ENCODE measurements at regions not wholly inside any gene's neighbourhood (a gene's known extent, or its start where the extent isn't known, plus 50 kb on each side); places are given as distances from the start of the nearest gene placed in this dataset.

GRCh38 chr13:52975969-52976368, 52.6 kb upstream of the OLFM4 start:
- Histone ChIP-seq H3K9me3 (ENCODE audit: low read length) (no peaks in the 10 kb centered on the region), H3K4me1 (ENCODE audit: insufficient read depth, low read length, severe bottlenecking) (no peaks in the 10 kb centered on the region), H3K27ac (ENCODE audit: low read depth, low read length, poor library complexity, severe bottlenecking) (no peak overlapping the region), H3K27me3 (ENCODE audit: insufficient read depth, low read length) (no peaks in the 10 kb centered on the region), H3K9ac (ENCODE audit: low read length) (no peak overlapping the region), H3K4me2 (ENCODE audit: low read length) (no peak overlapping the region), H3K4me3 (ENCODE audit: low read depth, low read length, poor library complexity, severe bottlenecking) (no peak overlapping the region), H3K36me3 (ENCODE audit: insufficient read depth, low read length) (no peaks in the 10 kb centered on the region), H3K79me2 (ENCODE audit: insufficient read depth, low read length) (no peaks in the 10 kb centered on the region), H3F3A (ENCODE audit: insufficient read depth, low read length) (no peaks in the 10 kb centered on the region), H2AFZ (ENCODE audit: low read length) (no peak overlapping the region), H4K20me1 (ENCODE audit: insufficient read depth, low read length) (no peaks in the 10 kb centered on the region), H3K9me2 (ENCODE audit: low read depth, low read length) (no peaks in the 10 kb centered on the region)
- TF ChIP-seq EZH2 (IDR thresholded peaks at IDR 0.05; ENCODE audit: borderline replicate concordance, low read length) = no peak
- no peak for TF ChIP-seq CTCF (IDR thresholded peaks at IDR 0.05; ENCODE audit: low read length)

- no peaks in the 10 kb centered on the region for H3F3A ChIP-seq (ENCODE audit: insufficient read depth, low read length)
- no peaks in the 10 kb centered on the region for H3K27me3 ChIP-seq (ENCODE audit: insufficient read depth, low read length)
- H3K9ac ChIP-seq (ENCODE audit: low read length) = no peak overlapping the region
- H3K4me1 ChIP-seq (ENCODE audit: insufficient read depth, low read length, severe bottlenecking) = no peaks in the 10 kb centered on the region
- H4K20me1 ChIP-seq (ENCODE audit: insufficient read depth, low read length) = no peaks in the 10 kb centered on the region
- H3K36me3 ChIP-seq (ENCODE audit: insufficient read depth, low read length) = no peaks in the 10 kb centered on the region
- no peak overlapping the region for H3K27ac ChIP-seq (ENCODE audit: low read depth, low read length, poor library complexity, severe bottlenecking)
- no peak overlapping the region for H2AFZ ChIP-seq (ENCODE audit: low read length)
- H3K9me2 ChIP-seq (ENCODE audit: low read depth, low read length) = no peaks in the 10 kb centered on the region
- TF ChIP-seq CTCF (IDR thresholded peaks at IDR 0.05; ENCODE audit: low read length) (no peak), EZH2 (IDR thresholded peaks at IDR 0.05; ENCODE audit: borderline replicate concordance, low read length) (no peak)
- no peaks in the 10 kb centered on the region for H3K9me3 ChIP-seq (ENCODE audit: low read length)
- H3K4me2 ChIP-seq (ENCODE audit: low read length) = no peak overlapping the region
- H3K4me3 ChIP-seq (ENCODE audit: low read depth, low read length, poor library complexity, severe bottlenecking) = no peak overlapping the region
- H3K79me2 ChIP-seq (ENCODE audit: insufficient read depth, low read length) = no peaks in the 10 kb centered on the region
These were observed 53.5 kb upstream of the OLFM4 start for GRCh38 chr13:52975161-52975560.

GRCh38 chr13:52974711-52975110, 53.9 kb upstream of the OLFM4 start:
- H3K9me2 ChIP-seq (ENCODE audit: low read depth, low read length) = no peaks in the 10 kb centered on the region
- no peaks in the 10 kb centered on the region for H3K9me3 ChIP-seq (ENCODE audit: low read length)
- TF ChIP-seq CTCF (IDR thresholded peaks at IDR 0.05; ENCODE audit: low read length) = no peak
- TF ChIP-seq EZH2 (IDR thresholded peaks at IDR 0.05; ENCODE audit: borderline replicate concordance, low read length) = no peak
- no peak overlapping the region for H3K4me2 ChIP-seq (ENCODE audit: low read length)
- H3K79me2 ChIP-seq (ENCODE audit: insufficient read depth, low read length) = no peaks in the 10 kb centered on the region
- H4K20me1 ChIP-seq (ENCODE audit: insufficient read depth, low read length) = no peaks in the 10 kb centered on the region
- H3K27me3 ChIP-seq (ENCODE audit: insufficient read depth, low read length) = no peaks in the 10 kb centered on the region
- no peaks in the 10 kb centered on the region for H3F3A ChIP-seq (ENCODE audit: insufficient read depth, low read length)
- H2AFZ ChIP-seq (ENCODE audit: low read length) = no peak overlapping the region
- no peak overlapping the region for H3K9ac ChIP-seq (ENCODE audit: low read length)
- H3K36me3 ChIP-seq (ENCODE audit: insufficient read depth, low read length) = no peaks in the 10 kb centered on the region
- H3K4me1 ChIP-seq (ENCODE audit: insufficient read depth, low read length, severe bottlenecking) = no peaks in the 10 kb centered on the region
- H3K27ac ChIP-seq (ENCODE audit: low read depth, low read length, poor library complexity, severe bottlenecking) = no peak overlapping the region
- no peak overlapping the region for H3K4me3 ChIP-seq (ENCODE audit: low read depth, low read length, poor library complexity, severe bottlenecking)

Measured in OCI-LY1 (cell line).